HG02759 (cell line): ENCODE measurements at regions not wholly inside any gene's neighbourhood (a gene's known extent, or its start where the extent isn't known, plus 50 kb on each side); places are given as distances from the start of the nearest gene placed in this dataset.
"Not testable (repeated sequence)": the region's sequence is repeated elsewhere in the genome, so short reads cannot be mapped to it uniquely, and the experiment has no call there.

Experiments
- ATAC-seq: cut with Tn5 transposase; IDR thresholded peaks from one replicate; pipeline ENCODE4 v1.9.1; 2021; ENCODE audit warnings: mild to moderate bottlenecking, moderate library complexity; ENCODE audit not compliant: unreplicated experiment

DNA sequence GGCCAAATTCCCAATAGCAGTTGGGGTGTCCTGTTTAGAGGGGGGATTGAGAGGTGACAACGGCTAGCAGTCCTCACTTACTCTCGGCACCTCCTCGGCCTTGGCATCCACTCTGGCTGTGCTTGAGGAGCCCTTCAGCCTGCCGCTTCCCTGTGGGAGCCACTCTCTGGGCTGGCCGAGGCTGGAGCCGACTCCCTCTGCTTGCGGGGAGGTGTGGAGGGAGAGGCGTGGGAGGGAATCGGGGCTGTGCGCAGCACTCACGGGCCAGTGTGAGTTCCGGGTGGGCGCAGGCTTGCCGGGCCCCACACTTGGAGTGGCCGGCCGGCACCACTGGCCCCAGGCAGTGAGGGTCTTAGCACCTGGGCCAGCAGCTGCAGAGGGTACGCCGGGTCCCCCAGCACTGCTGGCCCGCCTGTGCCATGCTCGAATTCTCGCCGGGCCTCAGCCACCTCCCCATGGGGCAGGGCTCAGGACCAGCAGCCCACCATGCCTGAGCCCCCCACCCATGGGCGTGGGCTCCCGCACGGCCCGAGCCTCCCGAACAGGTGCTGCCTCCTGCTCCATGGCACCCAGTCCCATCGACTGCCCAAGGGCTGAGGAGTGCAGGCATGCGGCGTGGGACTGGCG lies 705.9 kb upstream of the ZNF804A start:
- ATAC-seq, result no peak

DNA sequence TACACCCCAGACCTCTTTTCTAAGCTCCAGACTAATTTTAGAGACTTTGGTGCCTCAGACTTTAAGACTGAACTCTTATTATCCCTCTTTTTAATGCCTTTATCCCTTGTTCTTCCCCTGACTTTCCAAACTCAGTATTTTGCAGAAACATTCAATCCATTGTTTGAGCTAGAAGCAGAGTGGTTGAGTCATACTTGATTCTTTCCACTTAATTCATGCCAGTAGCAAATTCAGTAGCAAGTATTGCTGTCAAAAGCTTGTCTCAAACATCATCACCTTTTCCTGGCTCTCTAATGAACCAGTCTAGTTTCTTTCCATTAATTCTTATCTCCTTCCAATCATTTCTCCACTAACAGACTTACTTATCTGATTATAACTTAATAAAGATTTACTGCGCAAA lies 699.7 kb upstream of the ZNF804A start:
- ATAC-seq, result no peak

DNA sequence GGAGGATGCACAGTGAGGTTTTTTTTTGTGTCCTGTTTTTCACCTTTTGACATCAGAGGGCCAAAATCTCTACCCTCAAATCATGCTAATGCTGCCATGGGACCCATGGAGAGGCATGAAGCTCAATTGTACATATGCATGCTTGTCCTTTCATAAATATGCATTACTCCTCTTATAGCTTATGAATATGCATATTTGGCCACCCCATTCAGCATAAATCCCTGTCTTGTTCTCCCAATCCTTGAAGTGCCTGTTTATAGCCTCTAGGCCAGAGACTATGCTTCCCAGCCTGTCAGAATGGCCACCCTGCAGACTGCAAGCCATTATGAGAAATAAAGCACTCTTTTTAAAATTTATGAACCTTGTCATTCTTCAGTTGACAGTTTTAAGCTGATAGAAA lies 696.4 kb upstream of the ZNF804A start:
- no peak for ATAC-seq

DNA sequence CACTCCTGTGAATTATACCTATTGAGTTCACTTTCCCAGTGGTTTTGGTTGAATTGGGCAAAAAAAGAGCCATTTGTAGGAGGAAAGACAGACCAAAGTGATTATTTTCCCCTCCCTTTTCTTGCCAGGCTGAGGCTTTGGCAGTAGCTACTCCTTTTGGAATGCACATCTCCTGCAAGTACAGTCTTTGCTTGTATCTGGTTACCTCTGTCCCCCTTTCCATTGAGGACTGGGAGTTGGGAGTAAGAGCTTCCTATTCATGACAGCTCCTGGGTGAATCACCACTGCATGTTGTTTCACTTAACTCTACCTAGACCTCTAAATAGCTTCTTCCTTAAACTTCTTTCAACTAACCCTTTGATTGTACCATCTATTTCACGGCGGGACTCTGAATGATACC lies 695.3 kb upstream of the ZNF804A start:
- no peak for ATAC-seq

DNA sequence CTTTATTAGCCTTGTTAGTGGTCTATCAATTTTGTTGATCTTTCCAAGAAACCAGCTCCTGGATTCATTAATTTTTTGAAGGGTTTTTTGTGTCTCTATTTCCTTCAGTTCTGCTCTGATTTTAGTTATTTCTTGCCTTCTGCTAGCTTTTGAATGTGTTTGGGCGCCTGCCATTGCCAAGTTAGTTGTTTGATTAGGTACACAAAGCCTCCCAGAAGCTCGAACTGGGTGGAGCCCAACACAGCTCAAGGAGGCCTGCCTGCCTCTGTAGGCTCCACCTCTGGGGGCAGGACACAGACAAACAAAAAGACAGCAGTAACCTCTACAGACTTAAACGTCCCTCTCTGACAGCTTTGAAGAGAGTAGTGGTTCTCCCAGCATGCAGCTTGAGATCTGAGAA lies 682.3 kb upstream of the ZNF804A start:
- not testable (repeated sequence) for ATAC-seq

DNA sequence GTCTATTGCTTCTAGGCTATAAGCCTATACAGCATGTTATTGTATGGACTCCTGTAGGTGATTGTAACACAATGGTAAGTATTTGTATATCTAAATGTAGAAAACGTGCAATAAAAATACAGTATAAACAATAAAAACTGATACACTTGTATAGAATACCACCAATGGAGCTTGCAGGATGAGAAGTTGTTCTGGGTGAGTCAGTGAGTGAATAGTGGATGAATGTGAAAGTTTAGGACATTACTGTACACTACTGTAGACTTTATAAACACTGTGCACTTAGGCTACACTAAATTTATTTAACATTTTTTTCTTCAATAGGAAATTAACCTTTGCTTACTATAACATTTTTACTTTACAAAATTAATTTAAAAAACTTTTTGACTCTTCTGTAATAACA lies 679.2 kb upstream of the ZNF804A start:
- ATAC-seq, result no peak

DNA sequence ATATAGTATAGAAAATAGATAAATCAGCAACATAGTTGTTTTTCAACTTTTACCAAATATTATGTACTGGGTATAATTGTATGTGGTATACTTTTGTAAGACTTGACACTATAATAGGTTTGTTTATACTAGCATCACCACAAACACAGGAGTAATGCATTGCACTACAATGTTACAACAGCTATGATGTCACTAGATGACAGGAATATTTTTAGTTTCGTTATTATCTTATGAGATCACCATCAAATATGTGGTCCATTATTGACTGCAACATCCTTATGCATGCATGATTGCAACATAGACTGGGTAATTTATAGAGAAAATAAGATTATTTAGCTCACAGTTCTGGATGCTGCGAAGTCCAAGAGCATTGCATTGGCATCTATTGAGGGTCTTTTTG lies 678.4 kb upstream of the ZNF804A start:
- no peak for ATAC-seq

DNA sequence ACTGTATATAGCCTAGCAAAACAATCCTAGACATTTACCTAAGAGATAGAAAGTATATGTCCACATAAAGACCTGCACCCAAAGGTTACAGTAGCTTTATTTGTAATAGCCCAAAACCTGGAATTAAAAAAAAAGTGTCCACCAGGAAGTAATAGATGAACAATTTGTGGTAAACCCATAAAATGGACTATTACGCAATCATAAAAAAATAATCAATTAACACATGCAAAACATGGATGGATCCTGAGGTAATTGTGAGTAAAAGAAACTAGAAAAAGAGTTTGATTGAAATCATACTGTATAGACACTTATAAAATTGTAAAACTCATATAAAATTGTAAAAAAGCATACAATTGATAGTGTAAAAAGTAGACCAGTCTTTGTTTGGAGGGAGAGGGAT lies 673.0 kb upstream of the ZNF804A start:
- ATAC-seq, result no peak

DNA sequence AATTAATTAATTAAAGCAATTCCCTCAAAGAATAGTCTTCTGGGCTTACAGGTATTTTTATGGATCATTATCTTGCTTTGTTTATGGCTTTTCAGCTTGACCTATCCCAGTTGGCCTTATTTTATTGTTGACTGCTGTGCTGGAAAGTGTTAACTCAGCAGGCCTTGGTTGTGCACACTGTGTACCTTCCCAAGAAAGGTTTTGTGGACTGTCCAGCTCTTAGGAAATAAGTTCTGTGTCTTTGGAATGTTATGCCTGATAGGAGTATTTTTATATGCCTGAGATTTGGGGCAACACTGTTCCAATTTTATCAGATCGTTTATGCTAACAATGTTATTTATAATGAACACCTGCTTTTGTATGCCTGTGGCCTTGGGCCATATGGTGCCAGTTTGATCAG lies 671.9 kb upstream of the ZNF804A start:
- no peak for ATAC-seq

DNA sequence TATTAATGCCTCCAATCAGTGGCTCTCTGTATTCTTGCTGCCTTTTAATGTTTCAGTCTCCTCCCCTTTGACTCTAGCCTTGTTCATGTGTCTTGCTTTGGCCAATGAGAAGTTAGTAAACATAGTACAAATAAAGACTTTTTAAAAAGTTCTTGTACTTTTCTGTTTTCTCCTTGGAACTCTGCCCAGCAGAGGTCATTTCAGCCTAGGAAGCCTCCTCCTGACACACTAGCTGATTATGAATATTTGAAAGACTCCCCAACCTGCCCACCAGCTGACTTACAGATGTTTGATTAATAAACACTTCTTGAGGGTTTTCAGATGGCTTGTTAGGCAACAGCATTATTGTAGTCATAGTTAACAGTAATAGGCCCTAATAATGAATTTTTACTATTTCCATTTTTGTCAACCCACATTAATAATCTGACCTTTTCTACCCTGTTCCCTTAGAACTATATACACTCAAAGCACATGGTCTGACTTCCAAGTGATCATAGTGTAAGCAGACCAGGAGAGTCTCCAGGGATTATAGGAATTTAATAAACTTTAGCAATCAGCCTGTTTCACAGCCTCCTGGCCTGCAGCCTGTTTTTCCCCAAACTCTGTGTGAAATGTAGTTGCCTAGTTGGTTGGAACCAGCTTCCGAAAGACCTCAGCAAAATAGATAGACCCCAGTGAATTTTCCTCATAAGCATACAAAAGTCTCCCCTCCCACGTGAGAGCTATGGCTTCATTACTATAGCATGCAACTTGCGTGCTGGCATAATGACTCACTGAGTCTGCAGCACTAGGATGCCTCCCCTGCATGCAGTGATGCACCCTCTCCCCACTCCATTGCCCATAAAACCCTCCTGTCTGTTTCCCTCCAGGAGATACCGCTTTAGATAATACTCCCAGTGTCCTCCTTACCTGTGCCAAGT lies 670.7 kb upstream of the ZNF804A start:
- no peak for ATAC-seq

DNA sequence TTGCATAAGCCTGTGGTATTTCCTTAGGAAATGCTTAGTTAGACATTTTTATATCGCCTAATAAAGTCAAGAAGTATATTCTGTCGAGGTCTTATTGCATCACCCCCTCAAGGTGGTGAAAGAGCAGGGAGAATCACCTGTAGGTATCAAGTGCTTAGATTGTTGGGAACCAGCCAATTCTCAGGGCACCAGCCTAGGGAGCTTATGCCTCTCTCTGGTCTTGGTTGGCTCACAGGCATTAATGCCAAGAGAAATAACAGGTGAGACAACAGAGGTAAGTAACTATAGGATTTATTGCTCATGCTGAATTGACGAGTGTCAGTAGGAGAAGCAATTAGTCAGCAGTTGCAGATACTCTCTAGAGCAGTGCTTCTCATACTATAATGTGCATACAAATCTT lies 663.3 kb upstream of the ZNF804A start:
- ATAC-seq, result no peak

DNA sequence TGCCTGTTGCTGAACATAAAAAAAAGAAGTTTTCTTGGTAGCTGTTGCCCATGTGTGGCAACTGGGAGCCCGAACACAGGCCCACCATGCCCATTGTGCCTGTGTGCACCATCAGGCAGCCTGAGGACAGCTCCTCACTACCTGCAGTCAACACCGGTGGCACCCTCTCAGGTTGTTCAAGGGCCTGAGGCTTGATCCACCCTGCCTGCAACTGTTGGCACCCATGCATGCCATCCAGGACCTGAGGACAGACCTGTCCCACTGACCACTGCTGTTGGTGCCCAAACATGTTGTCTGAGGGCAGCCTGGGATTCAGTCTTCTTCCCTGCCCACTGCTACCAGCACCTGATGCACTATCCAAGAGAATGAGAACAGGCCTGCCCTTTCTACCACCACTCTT lies 661.1 kb upstream of the ZNF804A start:
- ATAC-seq, result no peak

DNA sequence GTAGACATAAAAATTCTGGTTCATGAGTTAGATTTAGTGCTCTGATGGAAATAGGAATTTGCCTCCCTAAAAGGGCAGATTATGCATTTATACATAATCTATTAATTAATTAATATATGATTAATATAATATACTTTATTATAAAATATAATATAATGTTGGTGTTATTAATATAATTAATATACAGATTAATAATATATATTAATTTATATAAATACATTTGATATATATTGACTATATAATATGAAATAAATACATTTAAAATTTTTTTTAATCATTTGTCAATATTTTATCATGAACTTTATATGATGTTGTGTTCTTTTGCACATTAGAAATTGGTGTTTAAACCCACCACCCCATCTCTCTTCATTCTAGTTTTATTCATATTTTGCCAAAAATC lies 652.1 kb upstream of the ZNF804A start:
- ATAC-seq, result no peak

DNA sequence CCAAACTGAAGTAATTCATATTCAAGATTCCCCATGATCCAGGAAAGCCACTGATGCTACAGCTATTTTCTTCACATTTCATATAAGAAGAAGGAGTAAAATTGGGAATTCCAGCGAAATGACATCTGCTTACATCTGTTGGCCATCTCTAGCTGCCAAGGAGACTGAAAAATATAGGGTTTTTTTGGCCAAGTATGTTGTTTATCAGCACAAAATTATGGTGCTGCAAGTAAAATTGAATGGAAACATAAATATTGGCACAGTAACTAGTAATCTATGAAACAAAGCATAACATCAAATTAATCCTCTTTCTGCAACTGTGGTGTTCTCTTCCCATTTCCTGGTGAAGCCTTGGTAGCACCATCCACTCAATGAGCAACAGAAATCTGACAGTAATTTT lies 649.5 kb upstream of the ZNF804A start:
- no peak for ATAC-seq

DNA sequence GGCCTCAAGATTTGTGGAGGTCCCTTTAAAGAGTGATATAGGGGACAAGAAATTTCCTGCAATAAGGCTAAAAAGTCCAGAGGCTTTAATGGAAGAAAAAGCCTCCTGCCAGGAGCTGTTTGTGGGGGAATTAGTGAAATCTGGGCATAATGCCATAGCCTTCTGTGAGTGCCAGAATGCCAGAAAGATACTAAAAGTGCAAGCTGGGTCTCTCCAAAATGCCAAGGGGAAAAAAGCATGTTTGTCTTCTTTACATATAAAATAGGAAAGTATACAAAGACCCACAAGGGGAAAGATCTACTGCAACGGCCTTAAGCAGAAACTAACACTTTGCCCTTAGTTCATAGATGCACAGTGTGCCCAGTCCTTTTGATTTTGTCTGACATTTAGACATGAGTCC lies 647.7 kb upstream of the ZNF804A start:
- ATAC-seq, result no peak

DNA sequence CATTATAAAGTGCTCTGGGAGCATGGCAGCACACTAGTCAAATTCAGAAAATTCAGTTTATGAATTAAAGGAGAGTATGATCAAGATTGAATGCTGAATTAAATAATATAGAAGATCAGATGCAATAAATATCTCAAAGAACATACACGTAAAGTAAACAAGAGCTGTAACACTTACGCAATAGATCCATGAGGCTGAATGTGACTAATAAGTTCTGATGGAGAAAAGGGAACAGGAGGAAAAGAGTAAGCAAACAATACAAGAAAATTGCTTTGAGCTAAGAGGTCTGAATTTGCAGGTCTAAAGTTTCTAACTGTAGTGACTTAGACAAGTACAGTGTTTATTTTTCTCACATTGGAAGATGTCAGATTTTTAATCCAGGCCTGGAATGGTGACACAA lies 646.7 kb upstream of the ZNF804A start:
- no peak for ATAC-seq

DNA sequence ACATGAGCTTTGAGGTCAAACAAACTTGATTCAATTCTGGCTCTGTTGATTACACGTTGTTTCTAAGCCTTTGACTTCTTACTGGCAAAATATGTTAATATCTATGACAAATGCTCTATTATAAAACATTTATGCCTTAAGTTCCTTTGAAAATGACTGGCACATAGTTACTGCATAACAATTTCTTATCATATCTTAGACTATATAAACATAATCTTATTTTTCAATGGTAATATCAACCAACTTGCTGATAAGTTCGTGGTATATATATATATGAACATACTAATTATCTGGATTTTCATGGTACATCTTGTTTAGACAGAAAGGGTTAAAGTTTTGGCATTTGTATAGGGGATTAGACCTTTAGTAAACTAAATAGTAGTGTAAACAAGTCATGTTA lies 645.6 kb upstream of the ZNF804A start:
- no peak for ATAC-seq

DNA sequence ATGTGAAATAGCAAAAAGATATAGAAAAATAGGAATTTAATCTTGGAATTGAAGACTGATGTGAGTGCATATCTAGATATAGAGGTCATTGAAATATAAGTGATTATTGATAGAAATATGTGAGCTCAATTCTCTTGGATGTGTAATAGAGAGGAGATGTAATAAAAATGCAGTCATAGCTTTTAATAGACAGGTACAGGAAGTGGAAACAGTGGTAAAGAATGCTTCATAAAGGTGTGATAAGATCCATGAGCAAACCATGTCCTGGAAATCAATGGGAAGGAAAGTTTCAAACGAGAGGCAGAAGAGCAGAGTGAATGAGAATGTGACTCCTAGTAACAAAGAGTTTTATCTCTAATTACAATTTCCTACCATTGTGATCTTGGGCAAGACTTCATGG lies 634.7 kb upstream of the ZNF804A start:
- no peak for ATAC-seq

DNA sequence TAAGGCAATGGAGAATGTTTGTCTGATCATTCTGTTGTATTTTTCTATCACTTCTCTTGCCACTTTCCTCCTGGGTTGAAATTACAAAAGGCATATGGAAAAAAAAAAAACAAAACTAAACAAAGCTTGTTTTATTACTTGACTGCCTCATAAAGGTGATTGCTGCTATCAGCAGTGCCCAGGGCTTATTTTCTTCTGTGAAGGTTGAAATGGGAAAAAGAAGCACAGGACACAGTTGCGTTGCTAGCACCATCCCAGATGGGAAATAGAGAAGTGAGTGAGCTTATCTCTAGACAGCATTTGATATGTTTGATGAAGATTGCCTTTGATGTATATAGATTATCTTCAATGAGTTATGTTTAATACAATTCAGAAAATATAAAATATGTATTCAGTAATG lies 633.8 kb upstream of the ZNF804A start:
- no peak for ATAC-seq

DNA sequence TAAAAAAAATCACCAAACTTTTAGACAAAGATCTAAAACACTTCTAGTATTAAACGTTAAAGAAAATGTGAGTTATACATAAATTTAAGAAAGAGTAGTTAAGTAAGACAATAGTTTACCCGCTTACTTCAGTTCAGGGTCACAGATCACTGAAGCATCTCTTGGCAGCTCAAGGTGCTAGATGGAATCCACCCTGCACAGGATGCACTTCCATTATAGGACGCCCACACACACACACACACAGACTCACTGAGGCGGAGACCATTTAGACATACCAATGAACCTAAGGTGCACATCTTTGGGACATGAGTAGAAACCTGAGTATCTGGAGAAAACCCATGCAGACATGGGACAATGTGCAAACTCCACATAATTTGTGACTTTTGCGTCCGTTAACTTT lies 630.6 kb upstream of the ZNF804A start:
- no peak for ATAC-seq

DNA sequence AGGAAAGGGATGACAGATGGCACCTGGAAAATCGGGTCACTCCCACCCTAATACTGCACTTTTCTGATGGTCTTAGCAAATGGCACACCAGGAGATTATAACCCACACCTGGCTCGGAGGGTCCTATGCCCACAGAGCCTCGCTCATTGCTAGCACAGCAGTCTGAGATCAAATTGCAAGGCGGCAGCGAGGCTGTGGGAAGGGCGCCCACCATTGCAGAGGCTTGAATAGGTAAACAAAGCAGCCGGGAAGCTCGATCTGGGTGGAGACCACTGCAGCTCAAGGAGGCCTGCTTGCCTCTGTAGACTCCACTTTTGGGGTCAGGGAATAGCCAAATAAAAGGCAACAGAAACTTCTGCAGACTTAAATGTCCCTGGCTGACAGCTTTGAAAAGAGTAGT lies 622.7 kb upstream of the ZNF804A start:
- not testable (repeated sequence) for ATAC-seq

DNA sequence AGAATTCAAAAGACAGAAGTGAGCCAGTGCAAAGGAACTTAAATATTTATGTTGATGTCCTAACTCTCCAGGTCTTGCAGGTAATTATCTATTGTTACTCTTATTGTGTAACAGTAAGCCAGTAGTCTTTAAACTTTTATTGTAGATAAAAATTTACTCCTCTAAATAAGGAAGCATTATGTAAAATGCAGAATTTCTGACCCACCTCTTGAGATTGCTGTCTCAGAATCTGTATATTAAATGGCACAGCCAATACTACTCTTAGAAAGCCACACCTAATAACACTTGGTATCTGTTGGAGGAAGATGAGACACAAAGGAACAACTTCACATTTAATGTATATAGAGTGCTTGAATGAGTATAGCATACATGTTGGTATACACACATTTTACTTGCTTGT lies 613.5 kb upstream of the ZNF804A start:
- ATAC-seq, result no peak

DNA sequence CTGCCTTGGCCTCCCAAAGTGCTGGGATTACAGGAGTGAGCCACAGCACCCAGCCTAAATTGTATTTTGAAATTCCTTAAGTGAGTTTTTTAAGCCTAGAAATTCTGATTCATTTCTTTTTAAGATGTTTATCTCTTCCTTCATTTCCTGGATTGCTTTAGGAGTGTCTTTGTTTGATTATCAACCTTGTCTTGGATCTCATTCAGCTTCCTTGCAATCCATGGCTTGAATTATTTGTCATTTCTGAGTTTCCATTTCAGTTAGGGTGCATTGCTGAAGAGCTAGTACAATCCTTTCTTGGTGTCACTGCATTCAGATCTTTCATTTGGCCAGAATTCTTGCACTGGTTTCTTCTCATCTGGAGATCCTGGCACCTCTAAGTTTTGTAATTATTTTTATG lies 606.4 kb upstream of the ZNF804A start:
- ATAC-seq, result no peak
